C4-2B (cell line): ENCODE measurements at regions not wholly inside any gene's neighbourhood (a gene's known extent, or its start where the extent isn't known, plus 50 kb on each side); places are given as distances from the start of the nearest gene placed in this dataset.

ENCODE experiments used
- H3K27ac ChIP-seq: fragments of 450-650 bp; 2 replicates; pipeline ENCODE4 v1.5.1; 2017
- CTCF ChIP-seq: fragments of 450-650 bp; conservative IDR thresholded peaks from 2 replicates; pipeline ENCODE4 v1.5.1; 2017; ENCODE audit warnings: mild to moderate bottlenecking
- ZFX ChIP-seq: fragments of 450-650 bp; IDR thresholded peaks from 2 replicates; pipeline ENCODE4 v1.6.1; 2017

- TF ChIP-seq ZFX: no peak
- no peak for TF ChIP-seq CTCF
- no peak overlapping the region for H3K27ac ChIP-seq
Measured at GRCh38 chr2:16775899-16776231, 110.2 kb upstream of the CYRIA start.

GRCh38 chr2:16774980-16775898 lies 109.6 kb upstream of the CYRIA start:
- H3K27ac ChIP-seq: no peak overlapping the region
- TF ChIP-seq CTCF (no peak; the same call in 1 of the 2 replicates), ZFX (no peak)

GRCh38 chr2:16774091-16774490 lies 108.5 kb upstream of the CYRIA start:
- TF ChIP-seq CTCF (no peak), ZFX (no peak)
- H3K27ac ChIP-seq: no peak overlapping the region

GRCh38 chr2:16773080-16773713 lies 107.6 kb upstream of the CYRIA start:
- TF ChIP-seq CTCF (peak; percentile 79), ZFX (no peak)
- no peak overlapping the region for H3K27ac ChIP-seq

- TF ChIP-seq CTCF (no peak), ZFX (no peak)
- H3K27ac ChIP-seq: no peak overlapping the region
Measured at GRCh38 chr2:16767789-16768476, 102.3 kb upstream of the CYRIA start.

- no peak for TF ChIP-seq CTCF
- no peak for TF ChIP-seq ZFX
- H3K27ac ChIP-seq: no peak overlapping the region
Measured at GRCh38 chr2:16765356-16765755, 99.7 kb upstream of the CYRIA start.

GRCh38 chr2:16764487-16764886 lies 98.9 kb upstream of the CYRIA start:
- H3K27ac ChIP-seq: no peak overlapping the region

More at GRCh38 chr2:16764487-16764886, 98.9 kb upstream of the CYRIA start:
- no peak for TF ChIP-seq CTCF
- TF ChIP-seq ZFX: no peak
